ENCODE measurements at regions not wholly inside any gene's neighbourhood (a gene's known extent, or its start where the extent isn't known, plus 50 kb on each side); places are given as distances from the start of the nearest gene placed in this dataset.

- TF ChIP-seq ZNF142 (CRISPR knock-in tag; IDR thresholded peaks at IDR 0.05), result no peak
- TF ChIP-seq ZBTB7A (CRISPR knock-in tag; IDR thresholded peaks at IDR 0.05), result no peak; the same call in 1 of the 2 replicates
- 0 out of 2 replicates have a peak, but pooled peaks have one; percentile 45 for TF ChIP-seq SMARCC2 (IDR thresholded peaks at IDR 0.05)
- TF ChIP-seq PHB2 (IDR thresholded peaks at IDR 0.05; ENCODE audit: partially characterized antibody), result no peak
- TF ChIP-seq ZNF777 (CRISPR knock-in tag; IDR thresholded peaks at IDR 0.05), result no peak
- peak; percentile 8 to 62; a peak in 1 of 4 replicates for TF ChIP-seq HMGXB4 (CRISPR knock-in tag; IDR thresholded peaks at IDR 0.05; ENCODE audit: borderline replicate concordance in 1 of 2, low read depth in 1 of 2)
- no peak for TF ChIP-seq NFKB2 (CRISPR knock-in tag; IDR thresholded peaks at IDR 0.05; ENCODE audit: borderline replicate concordance)
- TF ChIP-seq HMG20A (CRISPR knock-in tag; IDR thresholded peaks at IDR 0.05; ENCODE audit: borderline replicate concordance), result peak; percentile 94
- no peak for TF ChIP-seq SOX6 (IDR thresholded peaks at IDR 0.05)
- peak; percentile 97 for TF ChIP-seq SOX6 (CRISPR knock-in tag; IDR thresholded peaks at IDR 0.05)
- peak; percentile 71 for TF ChIP-seq BCL6 (CRISPR knock-in tag; IDR thresholded peaks at IDR 0.05)
- TF ChIP-seq TBX2 (CRISPR knock-in tag; IDR thresholded peaks at IDR 0.05; ENCODE audit: borderline replicate concordance), result peak; percentile 96
- TF ChIP-seq ZKSCAN8 (CRISPR knock-in tag; IDR thresholded peaks at IDR 0.05; ENCODE audit: borderline replicate concordance), result peak; percentile 4; the same call in 1 of the 2 replicates
- TF ChIP-seq RCOR2 (CRISPR knock-in tag; IDR thresholded peaks at IDR 0.05), result peak; percentile 78
- TF ChIP-seq KAT2B (IDR thresholded peaks at IDR 0.05; ENCODE audit: borderline replicate concordance, low read depth, low read length), result peak; percentile 70; the same call in 1 of the 2 replicates
- TF ChIP-seq MEIS1 (CRISPR knock-in tag; IDR thresholded peaks at IDR 0.05; ENCODE audit: borderline replicate concordance), result peak; percentile 97
- TF ChIP-seq ZNF781 (CRISPR knock-in tag; IDR thresholded peaks at IDR 0.05; ENCODE audit: borderline replicate concordance, not compliant biosample characterization), result peak; percentile 56
- TF ChIP-seq, protein P1, sequence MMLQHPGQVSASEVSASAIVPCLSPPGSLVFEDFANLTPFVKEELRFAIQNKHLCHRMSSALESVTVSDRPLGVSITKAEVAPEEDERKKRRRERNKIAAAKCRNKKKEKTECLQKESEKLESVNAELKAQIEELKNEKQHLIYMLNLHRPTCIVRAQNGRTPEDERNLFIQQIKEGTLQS (CRISPR knock-in tag; IDR thresholded peaks at IDR 0.05), result peak; percentile 17; the same call in 1 of the 2 replicates
- TF ChIP-seq ZMYM3 (CRISPR knock-in tag; IDR thresholded peaks at IDR 0.05), result peak; percentile 47; the same call in 1 of the 2 replicates
These were observed 94.7 kb upstream of the FOXN2 start (continued) for GRCh38 chr2:48219555-48220436.
